ENCODE measurements at regions not wholly inside any gene's neighbourhood (a gene's known extent, or its start where the extent isn't known, plus 50 kb on each side); places are given as distances from the start of the nearest gene placed in this dataset.

DNA sequence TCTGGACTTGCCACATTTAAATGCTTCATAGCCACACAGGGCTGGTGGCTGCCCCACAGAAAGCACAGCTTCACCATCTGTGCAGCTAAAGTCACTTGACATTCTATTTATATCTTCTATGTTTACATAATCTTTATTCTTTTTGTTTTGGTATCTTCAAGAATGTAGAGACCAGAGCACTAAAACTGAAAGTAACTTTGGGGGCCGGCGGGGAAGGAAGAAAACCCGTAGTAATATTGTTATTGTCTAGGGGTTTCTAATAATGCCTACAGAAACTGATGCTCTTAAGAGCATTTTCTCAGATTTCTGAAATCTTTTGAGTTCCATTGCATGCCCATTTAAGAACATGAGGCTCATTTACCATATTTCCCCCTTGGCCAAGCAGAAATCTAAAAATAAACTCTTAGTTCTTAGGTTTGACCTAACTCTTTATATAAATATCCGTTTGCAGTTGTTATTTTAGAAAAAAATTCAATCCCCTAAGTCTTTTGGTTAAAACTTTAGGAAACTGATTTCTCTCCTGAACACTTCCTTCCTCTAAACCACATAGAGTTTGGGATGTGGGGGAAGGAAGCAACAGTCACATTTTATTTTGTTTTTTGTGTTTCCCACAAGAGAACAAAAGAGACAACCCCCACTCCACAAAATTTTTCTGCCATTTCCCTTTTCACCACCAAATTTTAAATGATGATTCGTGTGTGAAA, 207.6 kb downstream of the OGFRL1 start:
- peak; percentile 78 for DNase-seq (ENCODE audit: low spot score)
- Histone ChIP-seq H2AFZ (ENCODE audit: low read length) (peak overlapping the region; percentile 98), H3K4me2 (ENCODE audit: low read length) (peak overlapping the region; percentile 62), H3K79me2 (ENCODE audit: insufficient read depth, low read depth, low read length) (no peaks in the 10 kb centered on the region), H3K36me3 (ENCODE audit: insufficient read depth, low read length) (no peaks in the 10 kb centered on the region), H3K27ac (ENCODE audit: low read depth, low read length, poor library complexity, severe bottlenecking) (peak overlapping the region; percentile 74), H3K9me3 (ENCODE audit: low read length) (no peaks in the 10 kb centered on the region), H3K4me3 (ENCODE audit: low read depth, low read length, poor library complexity, severe bottlenecking) (peak overlapping the region; percentile 55), H3K4me1 (ENCODE audit: insufficient read depth, low read length, poor library complexity, severe bottlenecking) (peaks cover 23% of the 10 kb centered on the region), H4K20me1 (ENCODE audit: insufficient read depth, low read length) (no peaks in the 10 kb centered on the region), H3K9me2 (ENCODE audit: insufficient read depth, low read length) (no peaks in the 10 kb centered on the region)
- CTCF ChIA-PET (ENCODE audit: unreplicated experiment), result no interaction called here
- no TSS peak for BruUV-seq (replicated peaks)
- POLR2A ChIA-PET, result interaction anchor here (0.7 kb wide), 1 partner anchor 726 kb away, joined by 3 read pairs; no protein-coding TSS in a partner anchor
- intact Hi-C loops (cut with micrococcal nuclease; ENCODE audit: unreplicated experiment), result no loop called here
- no peak for TF ChIP-seq EZH2phosphoT487 (IDR thresholded peaks at IDR 0.05; ENCODE audit: borderline replicate concordance, low read depth, low read length)
- TF ChIP-seq, protein P1, sequence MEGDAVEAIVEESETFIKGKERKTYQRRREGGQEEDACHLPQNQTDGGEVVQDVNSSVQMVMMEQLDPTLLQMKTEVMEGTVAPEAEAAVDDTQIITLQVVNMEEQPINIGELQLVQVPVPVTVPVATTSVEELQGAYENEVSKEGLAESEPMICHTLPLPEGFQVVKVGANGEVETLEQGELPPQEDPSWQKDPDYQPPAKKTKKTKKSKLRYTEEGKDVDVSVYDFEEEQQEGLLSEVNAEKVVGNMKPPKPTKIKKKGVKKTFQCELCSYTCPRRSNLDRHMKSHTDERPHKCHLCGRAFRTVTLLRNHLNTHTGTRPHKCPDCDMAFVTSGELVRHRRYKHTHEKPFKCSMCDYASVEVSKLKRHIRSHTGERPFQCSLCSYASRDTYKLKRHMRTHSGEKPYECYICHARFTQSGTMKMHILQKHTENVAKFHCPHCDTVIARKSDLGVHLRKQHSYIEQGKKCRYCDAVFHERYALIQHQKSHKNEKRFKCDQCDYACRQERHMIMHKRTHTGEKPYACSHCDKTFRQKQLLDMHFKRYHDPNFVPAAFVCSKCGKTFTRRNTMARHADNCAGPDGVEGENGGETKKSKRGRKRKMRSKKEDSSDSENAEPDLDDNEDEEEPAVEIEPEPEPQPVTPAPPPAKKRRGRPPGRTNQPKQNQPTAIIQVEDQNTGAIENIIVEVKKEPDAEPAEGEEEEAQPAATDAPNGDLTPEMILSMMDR (conservative IDR thresholded peaks at IDR 0.05; ENCODE audit: low read length), result no peak

- intact Hi-C loops (cut with micrococcal nuclease; ENCODE audit: unreplicated experiment), result no loop called here
- TF ChIP-seq, protein P1 (conservative IDR thresholded peaks at IDR 0.05; ENCODE audit: low read length), result no peak
- no peak for TF ChIP-seq EZH2phosphoT487 (IDR thresholded peaks at IDR 0.05; ENCODE audit: borderline replicate concordance, low read depth, low read length)
- peak; percentile 7 for DNase-seq (ENCODE audit: low spot score)
- Histone ChIP-seq H3K79me2 (ENCODE audit: insufficient read depth, low read depth, low read length) (no peaks in the 10 kb centered on the region), H4K20me1 (ENCODE audit: insufficient read depth, low read length) (no peaks in the 10 kb centered on the region), H3K9me3 (ENCODE audit: low read length) (no peaks in the 10 kb centered on the region), H3K4me2 (ENCODE audit: low read length) (peak overlapping the region; percentile 62), H3K4me1 (ENCODE audit: insufficient read depth, low read length, poor library complexity, severe bottlenecking) (peaks cover 23% of the 10 kb centered on the region), H3K9me2 (ENCODE audit: insufficient read depth, low read length) (no peaks in the 10 kb centered on the region), H3K36me3 (ENCODE audit: insufficient read depth, low read length) (no peaks in the 10 kb centered on the region), H2AFZ (ENCODE audit: low read length) (peak overlapping the region; percentile 98), H3K27ac (ENCODE audit: low read depth, low read length, poor library complexity, severe bottlenecking) (peak overlapping the region; percentile 74), H3K4me3 (ENCODE audit: low read depth, low read length, poor library complexity, severe bottlenecking) (peak overlapping the region; percentile 55)
- ChIA-PET POLR2A (no interaction called here), CTCF (ENCODE audit: unreplicated experiment) (no interaction called here)
- no TSS peak for BruUV-seq (replicated peaks)
Observed at GRCh38 chr6:71496722-71497033, 208.1 kb downstream of the OGFRL1 start.

DNA sequence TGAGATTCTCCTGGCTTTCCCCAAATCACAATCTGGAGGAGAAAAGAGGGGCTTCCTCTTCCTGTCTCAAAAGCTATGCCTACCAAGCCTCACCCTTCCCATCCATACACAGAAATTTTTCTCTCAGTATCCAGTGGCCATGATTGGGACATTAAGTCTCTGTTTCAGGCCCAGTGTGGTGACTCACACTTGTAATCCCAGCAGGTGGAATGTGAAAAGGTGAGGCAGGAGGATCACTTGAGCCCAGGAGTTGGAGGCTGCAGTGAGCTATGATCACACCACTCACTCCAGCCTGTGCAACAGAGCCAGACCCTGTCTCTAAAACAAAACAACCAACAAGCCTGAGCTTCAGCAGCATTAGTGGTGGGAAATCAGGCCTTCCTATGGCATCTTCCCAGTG, 210.0 kb downstream of the OGFRL1 start:
- Histone ChIP-seq H3K36me3 (ENCODE audit: insufficient read depth, low read length) (no peaks in the 10 kb centered on the region), H3K79me2 (ENCODE audit: insufficient read depth, low read depth, low read length) (no peaks in the 10 kb centered on the region), H3K27ac (ENCODE audit: low read depth, low read length, poor library complexity, severe bottlenecking) (no peak overlapping the region), H3K4me2 (ENCODE audit: low read length) (no peak overlapping the region), H2AFZ (ENCODE audit: low read length) (no peak overlapping the region; the same call in 1 of the 2 replicates), H3K4me1 (ENCODE audit: insufficient read depth, low read length, poor library complexity, severe bottlenecking) (peaks cover 23% of the 10 kb centered on the region), H3K9me2 (ENCODE audit: insufficient read depth, low read length) (no peaks in the 10 kb centered on the region), H3K9me3 (ENCODE audit: low read length) (no peaks in the 10 kb centered on the region), H3K4me3 (ENCODE audit: low read depth, low read length, poor library complexity, severe bottlenecking) (no peak overlapping the region), H4K20me1 (ENCODE audit: insufficient read depth, low read length) (no peaks in the 10 kb centered on the region)
- intact Hi-C loops (cut with micrococcal nuclease; ENCODE audit: unreplicated experiment), result no loop called here
- TF ChIP-seq, protein P1 (conservative IDR thresholded peaks at IDR 0.05; ENCODE audit: low read length), result no peak
- TF ChIP-seq EZH2phosphoT487 (IDR thresholded peaks at IDR 0.05; ENCODE audit: borderline replicate concordance, low read depth, low read length), result no peak
- no TSS peak for BruUV-seq (replicated peaks)
- no peak for DNase-seq (ENCODE audit: low spot score)
- POLR2A ChIA-PET, result interaction anchor here (1.2 kb wide), 1 partner anchor 15 kb away, joined by 4 read pairs; no protein-coding TSS in a partner anchor
- CTCF ChIA-PET (ENCODE audit: unreplicated experiment), result no interaction called here
